IMR-90 (cell line): ENCODE measurements at regions not wholly inside any gene's neighbourhood (a gene's known extent, or its start where the extent isn't known, plus 50 kb on each side); places are given as distances from the start of the nearest gene placed in this dataset.

Experiments used
- BHLHE40 ChIP-seq: fragments of 150-350 bp; IDR thresholded peaks from 2 replicates; pipeline ENCODE4 v1.6.1; 2016; ENCODE audit warnings: mild to moderate bottlenecking, low read depth, low read length
- CEBPB ChIP-seq: IDR thresholded peaks from 2 replicates; pipeline ENCODE4 v1.6.1; 2012; ENCODE audit warnings: low read depth, low read length, improper control_type of control experiment
- FOS ChIP-seq: fragments of 150-350 bp; IDR thresholded peaks from 2 replicates; pipeline ENCODE4 v1.6.1; 2016; ENCODE audit warnings: low read depth, low read length
- MAFK ChIP-seq: IDR thresholded peaks from 2 replicates; pipeline ENCODE4 v1.6.1; 2012; ENCODE audit warnings: low read depth, low read length, improper control_type of control experiment
- MAZ ChIP-seq: IDR thresholded peaks from 2 replicates; pipeline ENCODE4 v1.6.1; 2012; ENCODE audit warnings: low read depth, mild to moderate bottlenecking, low read length, improper control_type of control experiment, moderate library complexity, borderline replicate concordance
- NFE2L2 ChIP-seq: fragments of 150-350 bp; IDR thresholded peaks from 2 replicates; pipeline ENCODE4 v1.6.1; 2016; ENCODE audit warnings: low read depth, mild to moderate bottlenecking, low read length
- POLR2A ChIP-seq: IDR thresholded peaks from 2 replicates; pipeline ENCODE4 v1.6.1; 2012; ENCODE audit warnings: mild to moderate bottlenecking, low read depth, low read length
- SMC3 ChIP-seq: fragments of 150-350 bp; IDR thresholded peaks from 2 replicates; pipeline ENCODE4 v1.6.1; 2016; ENCODE audit warnings: low read depth, mild to moderate bottlenecking, antibody characterized with exemption, low read length, moderate library complexity
- TF ChIP-seq, protein P1 (sequence below): conservative IDR thresholded peaks from 2 replicates; pipeline ENCODE4 v1.5.1; 2012; ENCODE audit warnings: mild to moderate bottlenecking, low read depth, low read length, improper control_type of control experiment
- TF ChIP-seq, protein P2 (sequence below): fragments of 150-350 bp; IDR thresholded peaks from 2 replicates; pipeline ENCODE4 v1.6.1; 2016; ENCODE audit warnings: low read depth, mild to moderate bottlenecking, low read length, moderate library complexity, borderline replicate concordance
- TF ChIP-seq, protein P3 (sequence below): fragments of 150-350 bp; IDR thresholded peaks from 2 replicates; pipeline ENCODE4 v1.6.1; 2017; ENCODE audit warnings: mild to moderate bottlenecking, antibody characterized with exemption, low read length, low read depth

DNA sequence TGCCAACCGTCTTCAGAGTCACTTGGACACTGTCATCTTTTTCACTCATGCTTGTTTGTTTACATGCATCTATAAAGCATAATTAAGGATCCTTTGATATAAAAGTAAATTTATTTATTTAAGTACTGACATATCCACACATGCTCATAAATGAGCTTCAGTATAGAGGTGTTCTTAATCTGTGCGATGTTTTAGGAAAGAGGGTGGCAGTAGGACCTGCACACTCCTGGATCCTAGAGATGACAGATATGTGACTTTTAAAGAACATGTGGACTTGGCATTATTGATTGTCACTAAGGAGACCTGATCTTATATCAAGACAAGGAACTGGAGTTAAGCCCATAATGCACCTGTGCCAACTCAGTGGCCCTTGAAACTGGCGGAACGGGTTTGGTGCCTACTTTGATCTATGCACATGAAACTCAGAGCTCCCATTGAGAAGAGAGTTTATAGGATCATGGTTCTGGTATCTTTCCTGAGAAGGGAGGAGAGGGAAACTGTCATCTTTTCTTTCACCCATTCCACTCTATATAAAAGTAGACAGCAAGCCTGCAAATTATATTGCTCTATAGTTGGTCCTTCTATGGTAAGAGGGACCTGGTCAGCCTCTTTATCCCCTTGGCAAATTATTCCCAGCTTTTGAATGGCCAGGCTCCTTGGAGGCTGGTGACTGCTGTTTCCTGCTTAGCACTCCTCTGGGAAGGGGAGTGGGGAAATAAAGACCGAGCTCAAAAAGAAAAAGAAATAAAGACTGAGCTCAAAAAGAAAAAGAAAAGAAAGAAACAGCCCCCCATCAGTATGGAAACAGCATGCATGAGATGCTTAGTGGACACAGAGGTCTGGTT lies 57.8 kb upstream of the LIFR start:
- TF ChIP-seq, protein P1, sequence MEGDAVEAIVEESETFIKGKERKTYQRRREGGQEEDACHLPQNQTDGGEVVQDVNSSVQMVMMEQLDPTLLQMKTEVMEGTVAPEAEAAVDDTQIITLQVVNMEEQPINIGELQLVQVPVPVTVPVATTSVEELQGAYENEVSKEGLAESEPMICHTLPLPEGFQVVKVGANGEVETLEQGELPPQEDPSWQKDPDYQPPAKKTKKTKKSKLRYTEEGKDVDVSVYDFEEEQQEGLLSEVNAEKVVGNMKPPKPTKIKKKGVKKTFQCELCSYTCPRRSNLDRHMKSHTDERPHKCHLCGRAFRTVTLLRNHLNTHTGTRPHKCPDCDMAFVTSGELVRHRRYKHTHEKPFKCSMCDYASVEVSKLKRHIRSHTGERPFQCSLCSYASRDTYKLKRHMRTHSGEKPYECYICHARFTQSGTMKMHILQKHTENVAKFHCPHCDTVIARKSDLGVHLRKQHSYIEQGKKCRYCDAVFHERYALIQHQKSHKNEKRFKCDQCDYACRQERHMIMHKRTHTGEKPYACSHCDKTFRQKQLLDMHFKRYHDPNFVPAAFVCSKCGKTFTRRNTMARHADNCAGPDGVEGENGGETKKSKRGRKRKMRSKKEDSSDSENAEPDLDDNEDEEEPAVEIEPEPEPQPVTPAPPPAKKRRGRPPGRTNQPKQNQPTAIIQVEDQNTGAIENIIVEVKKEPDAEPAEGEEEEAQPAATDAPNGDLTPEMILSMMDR, result no peak
- TF ChIP-seq BHLHE40 (no peak), MAZ (no peak), SMC3 (no peak), NFE2L2 (no peak), POLR2A (no peak), CEBPB (no peak), MAFK (no peak), FOS (no peak)
- TF ChIP-seq, protein P2, sequence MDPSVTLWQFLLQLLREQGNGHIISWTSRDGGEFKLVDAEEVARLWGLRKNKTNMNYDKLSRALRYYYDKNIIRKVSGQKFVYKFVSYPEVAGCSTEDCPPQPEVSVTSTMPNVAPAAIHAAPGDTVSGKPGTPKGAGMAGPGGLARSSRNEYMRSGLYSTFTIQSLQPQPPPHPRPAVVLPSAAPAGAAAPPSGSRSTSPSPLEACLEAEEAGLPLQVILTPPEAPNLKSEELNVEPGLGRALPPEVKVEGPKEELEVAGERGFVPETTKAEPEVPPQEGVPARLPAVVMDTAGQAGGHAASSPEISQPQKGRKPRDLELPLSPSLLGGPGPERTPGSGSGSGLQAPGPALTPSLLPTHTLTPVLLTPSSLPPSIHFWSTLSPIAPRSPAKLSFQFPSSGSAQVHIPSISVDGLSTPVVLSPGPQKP, result no peak
- TF ChIP-seq, protein P3, sequence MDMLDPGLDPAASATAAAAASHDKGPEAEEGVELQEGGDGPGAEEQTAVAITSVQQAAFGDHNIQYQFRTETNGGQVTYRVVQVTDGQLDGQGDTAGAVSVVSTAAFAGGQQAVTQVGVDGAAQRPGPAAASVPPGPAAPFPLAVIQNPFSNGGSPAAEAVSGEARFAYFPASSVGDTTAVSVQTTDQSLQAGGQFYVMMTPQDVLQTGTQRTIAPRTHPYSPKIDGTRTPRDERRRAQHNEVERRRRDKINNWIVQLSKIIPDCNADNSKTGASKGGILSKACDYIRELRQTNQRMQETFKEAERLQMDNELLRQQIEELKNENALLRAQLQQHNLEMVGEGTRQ, result no peak
